ENCODE measurements at regions not wholly inside any gene's neighbourhood (a gene's known extent, or its start where the extent isn't known, plus 50 kb on each side); places are given as distances from the start of the nearest gene placed in this dataset.
"Not testable (repeated sequence)": the region's sequence is repeated elsewhere in the genome, so short reads cannot be mapped to it uniquely, and the experiment has no call there.

DNA sequence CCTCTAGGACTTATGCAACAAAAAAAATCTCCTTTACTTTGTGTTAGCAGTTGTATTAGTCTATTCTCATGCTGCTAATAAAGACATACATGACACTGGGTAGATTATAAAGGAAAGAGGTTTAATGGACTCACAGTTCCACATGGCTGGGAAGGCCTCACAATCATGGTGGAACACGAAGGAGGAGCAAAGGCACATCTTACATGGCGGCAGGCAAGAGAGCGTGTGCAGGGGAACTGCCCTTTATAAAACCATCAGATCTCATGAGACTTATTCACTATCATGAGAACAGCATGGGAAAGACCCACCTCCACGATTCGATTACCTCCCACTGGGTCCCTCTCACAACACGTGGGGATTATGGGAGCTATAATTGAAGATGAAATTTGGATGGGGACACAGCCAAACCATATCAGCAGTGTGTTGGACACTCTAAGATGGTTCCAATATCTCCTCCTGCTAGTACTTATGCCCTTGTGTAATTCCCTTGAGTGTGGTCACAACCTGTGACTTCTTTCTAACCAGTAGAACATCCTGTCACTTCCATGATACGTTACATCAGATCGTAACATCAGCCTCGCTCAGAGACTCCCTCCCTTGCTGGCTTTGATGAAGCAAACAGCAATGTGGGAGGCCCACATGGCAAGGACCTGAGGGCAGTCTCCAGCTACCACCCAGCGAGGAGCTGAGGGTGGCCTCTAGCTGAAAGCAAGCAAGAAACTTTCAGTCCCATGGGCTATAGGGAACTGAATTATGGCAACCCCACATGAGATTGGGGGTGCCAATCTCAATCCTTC lies 113.5 kb upstream of the PITX1 start:
- Histone ChIP-seq H3K9me2 (replicated peaks; ENCODE audit: low read depth, low read length) (no peaks in the 10 kb centered on the region), H3K9ac (ENCODE audit: low read depth, low read length, poor library complexity, severe bottlenecking) (no peak overlapping the region), H3K4me1 (ENCODE audit: insufficient read depth, low read length, poor library complexity, severe bottlenecking) (no peaks in the 10 kb centered on the region), H3K9me3 (ENCODE audit: insufficient read depth, low read depth, low read length) (no peaks in the 10 kb centered on the region), H3K36me3 (ENCODE audit: insufficient read depth, low read length) (no peaks in the 10 kb centered on the region), H3K4me2 (ENCODE audit: low read depth, low read length, poor library complexity, severe bottlenecking) (no peak overlapping the region), H2AFZ (ENCODE audit: low read length) (no peak overlapping the region), H3K27me3 (ENCODE audit: insufficient read depth, low read length, poor library complexity, severe bottlenecking) (no peaks in the 10 kb centered on the region), H3K4me3 (ENCODE audit: low read length, poor library complexity, severe bottlenecking) (no peak overlapping the region), H3F3A (ENCODE audit: low read depth) (no peaks in the 10 kb centered on the region), H4K20me1 (ENCODE audit: insufficient read depth, low read length, poor library complexity, severe bottlenecking) (no peaks in the 10 kb centered on the region), H3K79me2 (ENCODE audit: insufficient read depth, low read length) (no peaks in the 10 kb centered on the region)
- TF ChIP-seq EZH2phosphoT487 (IDR thresholded peaks at IDR 0.05; ENCODE audit: borderline replicate concordance) = no peak
- TF ChIP-seq, protein P1, sequence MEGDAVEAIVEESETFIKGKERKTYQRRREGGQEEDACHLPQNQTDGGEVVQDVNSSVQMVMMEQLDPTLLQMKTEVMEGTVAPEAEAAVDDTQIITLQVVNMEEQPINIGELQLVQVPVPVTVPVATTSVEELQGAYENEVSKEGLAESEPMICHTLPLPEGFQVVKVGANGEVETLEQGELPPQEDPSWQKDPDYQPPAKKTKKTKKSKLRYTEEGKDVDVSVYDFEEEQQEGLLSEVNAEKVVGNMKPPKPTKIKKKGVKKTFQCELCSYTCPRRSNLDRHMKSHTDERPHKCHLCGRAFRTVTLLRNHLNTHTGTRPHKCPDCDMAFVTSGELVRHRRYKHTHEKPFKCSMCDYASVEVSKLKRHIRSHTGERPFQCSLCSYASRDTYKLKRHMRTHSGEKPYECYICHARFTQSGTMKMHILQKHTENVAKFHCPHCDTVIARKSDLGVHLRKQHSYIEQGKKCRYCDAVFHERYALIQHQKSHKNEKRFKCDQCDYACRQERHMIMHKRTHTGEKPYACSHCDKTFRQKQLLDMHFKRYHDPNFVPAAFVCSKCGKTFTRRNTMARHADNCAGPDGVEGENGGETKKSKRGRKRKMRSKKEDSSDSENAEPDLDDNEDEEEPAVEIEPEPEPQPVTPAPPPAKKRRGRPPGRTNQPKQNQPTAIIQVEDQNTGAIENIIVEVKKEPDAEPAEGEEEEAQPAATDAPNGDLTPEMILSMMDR (conservative IDR thresholded peaks at IDR 0.05; ENCODE audit: low read length) = no peak

DNA sequence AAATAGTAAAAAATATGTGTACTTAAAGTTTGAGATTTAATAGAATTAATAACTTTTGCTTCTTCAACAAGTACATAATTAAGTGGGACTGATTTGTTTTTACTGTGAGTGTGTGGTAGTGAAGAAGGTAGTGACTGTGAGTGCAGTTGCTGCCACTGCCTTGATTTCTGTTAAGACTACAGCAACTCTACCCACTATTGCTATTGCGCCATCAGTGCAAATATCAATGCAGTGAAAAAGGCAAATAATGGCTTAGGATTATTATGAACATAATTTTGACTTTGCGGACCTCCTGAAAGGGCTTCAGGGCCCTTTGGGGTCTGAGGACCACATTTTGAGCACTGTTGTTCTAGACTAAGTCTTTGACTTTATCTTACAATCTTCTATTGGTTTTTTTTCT lies 112.0 kb upstream of the PITX1 start:
- Histone ChIP-seq H2AFZ (ENCODE audit: low read length) (no peak overlapping the region), H3K9me2 (replicated peaks; ENCODE audit: low read depth, low read length) (no peaks in the 10 kb centered on the region), H3K9ac (ENCODE audit: low read depth, low read length, poor library complexity, severe bottlenecking) (no peak overlapping the region), H3K4me2 (ENCODE audit: low read depth, low read length, poor library complexity, severe bottlenecking) (no peak overlapping the region), H3F3A (ENCODE audit: low read depth) (no peaks in the 10 kb centered on the region), H4K20me1 (ENCODE audit: insufficient read depth, low read length, poor library complexity, severe bottlenecking) (no peaks in the 10 kb centered on the region), H3K79me2 (ENCODE audit: insufficient read depth, low read length) (no peaks in the 10 kb centered on the region), H3K4me1 (ENCODE audit: insufficient read depth, low read length, poor library complexity, severe bottlenecking) (no peaks in the 10 kb centered on the region), H3K4me3 (ENCODE audit: low read length, poor library complexity, severe bottlenecking) (no peak overlapping the region), H3K9me3 (ENCODE audit: insufficient read depth, low read depth, low read length) (no peaks in the 10 kb centered on the region), H3K27me3 (ENCODE audit: insufficient read depth, low read length, poor library complexity, severe bottlenecking) (no peaks in the 10 kb centered on the region), H3K36me3 (ENCODE audit: insufficient read depth, low read length) (no peaks in the 10 kb centered on the region)
- TF ChIP-seq EZH2phosphoT487 (IDR thresholded peaks at IDR 0.05; ENCODE audit: borderline replicate concordance) = no peak
- TF ChIP-seq, protein P1 (conservative IDR thresholded peaks at IDR 0.05; ENCODE audit: low read length) = no peak

DNA sequence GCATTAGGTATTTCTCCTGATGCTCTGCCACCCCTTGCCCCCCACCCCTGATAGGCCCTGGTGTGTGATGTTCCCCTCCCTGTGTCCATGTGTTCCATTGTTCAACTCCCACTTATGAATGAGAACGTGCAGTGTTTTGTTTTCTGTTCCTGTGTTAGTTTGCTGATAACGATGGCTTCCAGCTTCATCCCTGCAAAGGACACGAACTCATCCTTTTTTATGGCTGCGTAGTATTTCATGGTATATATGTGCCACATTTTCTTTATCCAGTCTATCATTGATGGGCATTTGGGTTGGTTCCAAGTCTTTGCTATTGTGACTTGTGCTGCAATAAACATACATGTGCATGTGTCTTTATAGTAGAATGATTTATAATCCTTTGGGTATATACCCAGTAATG lies 109.7 kb upstream of the PITX1 start:
- H3K4me1 ChIP-seq (ENCODE audit: insufficient read depth, low read length, poor library complexity, severe bottlenecking); H4K20me1 ChIP-seq (ENCODE audit: insufficient read depth, low read length, poor library complexity, severe bottlenecking); H3K79me2 ChIP-seq (ENCODE audit: insufficient read depth, low read length); H3K36me3 ChIP-seq (ENCODE audit: insufficient read depth, low read length); H3K4me2 ChIP-seq (ENCODE audit: low read depth, low read length, poor library complexity, severe bottlenecking); H3K9me2 ChIP-seq (replicated peaks; ENCODE audit: low read depth, low read length); H3K9me3 ChIP-seq (ENCODE audit: insufficient read depth, low read depth, low read length); H2AFZ ChIP-seq (ENCODE audit: low read length); H3K9ac ChIP-seq (ENCODE audit: low read depth, low read length, poor library complexity, severe bottlenecking); H3F3A ChIP-seq (ENCODE audit: low read depth); H3K27me3 ChIP-seq (ENCODE audit: insufficient read depth, low read length, poor library complexity, severe bottlenecking); H3K4me3 ChIP-seq (ENCODE audit: low read length, poor library complexity, severe bottlenecking): not testable (repeated sequence)
